ENCODE measurements at regions not wholly inside any gene's neighbourhood (a gene's known extent, or its start where the extent isn't known, plus 50 kb on each side); places are given as distances from the start of the nearest gene placed in this dataset.
"Not testable (repeated sequence)": the region's sequence is repeated elsewhere in the genome, so short reads cannot be mapped to it uniquely, and the experiment has no call there.

DNA sequence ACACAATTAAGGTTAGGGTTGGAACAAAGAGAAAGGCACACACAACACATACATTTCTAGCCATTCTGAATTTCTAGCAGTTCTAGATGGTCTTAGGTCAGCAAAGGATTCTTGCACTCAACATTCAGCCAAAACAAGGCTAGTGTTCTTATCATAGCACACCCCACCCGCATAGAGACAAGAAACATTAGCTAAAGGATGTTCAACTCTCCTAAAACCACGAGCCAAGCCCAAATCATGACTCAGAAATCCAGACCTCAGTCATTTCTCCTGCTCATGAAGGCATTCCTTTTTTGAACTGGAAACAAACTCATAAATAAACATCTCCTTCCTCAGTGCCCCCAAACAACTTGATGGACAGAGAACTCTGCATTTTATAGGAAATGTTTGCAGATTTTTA lies 293.0 kb upstream of the NOTCH2NLA start:
- not testable (repeated sequence) for DNase-seq (ENCODE audit: low read depth in 2 of 3, low spot score in 2 of 3)

GRCh38 chr1:146513754-146514153 lies 284.9 kb upstream of the NOTCH2NLA start:
- DNase-seq (ENCODE audit: low read depth in 2 of 3, low spot score in 2 of 3) = not testable (repeated sequence)

- DNase-seq (ENCODE audit: low read depth in 2 of 3, low spot score in 2 of 3) = not testable (repeated sequence)
These were observed 282.4 kb upstream of the NOTCH2NLA start for GRCh38 chr1:146511047-146511777.

DNA sequence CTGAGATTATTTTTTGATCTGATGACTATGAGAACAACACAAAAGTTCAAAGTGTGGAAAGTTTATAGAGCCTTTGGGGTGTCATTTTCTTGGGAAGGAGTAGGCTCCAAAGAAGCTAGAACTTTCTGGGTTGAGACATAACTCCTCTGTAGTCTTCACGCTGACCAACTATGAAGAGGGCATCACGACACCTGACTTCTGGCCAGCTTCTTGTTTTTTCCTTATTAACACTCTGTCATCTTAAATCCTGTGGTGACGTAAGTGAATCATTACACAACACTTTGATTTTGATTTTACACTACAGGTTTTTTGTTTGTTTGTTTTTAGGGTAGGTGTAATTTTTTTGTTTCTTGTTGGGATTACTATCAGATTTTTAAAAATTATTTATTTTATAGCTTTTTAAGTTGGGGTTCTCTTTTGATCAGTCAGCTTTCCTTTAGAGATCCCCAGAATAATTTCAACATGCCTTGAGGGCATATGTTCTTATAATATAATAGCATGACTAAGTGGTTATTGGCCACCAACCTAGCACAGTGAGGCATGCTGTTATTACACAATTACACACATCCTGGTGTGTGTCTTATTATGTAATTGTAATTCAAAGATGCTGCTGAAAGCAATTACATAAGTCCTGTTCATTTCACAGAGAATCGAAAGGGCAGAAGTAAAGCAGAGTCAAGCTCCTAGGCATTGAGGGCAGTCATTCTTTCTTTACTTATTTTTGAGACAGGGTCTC lies 281.6 kb upstream of the NOTCH2NLA start:
- not testable (repeated sequence) for DNase-seq (ENCODE audit: low read depth in 2 of 3, low spot score in 2 of 3)

DNA sequence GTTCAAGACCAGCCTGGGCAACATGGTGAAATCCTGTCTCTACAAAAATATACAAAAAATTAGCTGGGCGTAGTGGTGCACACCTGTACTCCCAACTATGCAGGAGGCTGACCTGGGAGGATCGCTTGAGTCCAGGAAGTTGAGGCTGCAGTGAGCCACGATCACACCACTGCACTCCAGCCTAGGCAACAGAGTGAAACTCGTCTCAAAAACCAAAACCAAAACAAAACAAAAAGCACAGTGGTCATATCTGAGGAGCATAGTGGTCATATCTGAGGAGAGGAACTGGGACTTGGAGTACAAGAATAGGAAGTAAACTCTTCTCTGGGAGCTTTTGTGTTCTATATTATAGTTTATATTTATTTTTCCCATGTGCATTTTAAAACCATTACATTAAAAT lies 275.3 kb upstream of the NOTCH2NLA start:
- not testable (repeated sequence) for DNase-seq (ENCODE audit: low read depth in 2 of 3, low spot score in 2 of 3)

- not testable (repeated sequence) for DNase-seq (ENCODE audit: low read depth in 2 of 3, low spot score in 2 of 3)
These were observed 258.7 kb upstream of the NOTCH2NLA start for GRCh38 chr1:146487555-146487954.

GRCh38 chr1:146487155-146487554 lies 258.3 kb upstream of the NOTCH2NLA start:
- not testable (repeated sequence) for DNase-seq (ENCODE audit: low read depth in 2 of 3, low spot score in 2 of 3)

GRCh38 chr1:146486300-146487014 lies 257.6 kb upstream of the NOTCH2NLA start:
- not testable (repeated sequence) for DNase-seq (ENCODE audit: low read depth in 2 of 3, low spot score in 2 of 3)

GRCh38 chr1:146484195-146484594 lies 255.4 kb upstream of the NOTCH2NLA start:
- DNase-seq (ENCODE audit: low read depth in 2 of 3, low spot score in 2 of 3) = not testable (repeated sequence)

GRCh38 chr1:146479188-146479587 lies 250.4 kb upstream of the NOTCH2NLA start:
- DNase-seq (ENCODE audit: low read depth in 2 of 3, low spot score in 2 of 3) = not testable (repeated sequence)

DNA sequence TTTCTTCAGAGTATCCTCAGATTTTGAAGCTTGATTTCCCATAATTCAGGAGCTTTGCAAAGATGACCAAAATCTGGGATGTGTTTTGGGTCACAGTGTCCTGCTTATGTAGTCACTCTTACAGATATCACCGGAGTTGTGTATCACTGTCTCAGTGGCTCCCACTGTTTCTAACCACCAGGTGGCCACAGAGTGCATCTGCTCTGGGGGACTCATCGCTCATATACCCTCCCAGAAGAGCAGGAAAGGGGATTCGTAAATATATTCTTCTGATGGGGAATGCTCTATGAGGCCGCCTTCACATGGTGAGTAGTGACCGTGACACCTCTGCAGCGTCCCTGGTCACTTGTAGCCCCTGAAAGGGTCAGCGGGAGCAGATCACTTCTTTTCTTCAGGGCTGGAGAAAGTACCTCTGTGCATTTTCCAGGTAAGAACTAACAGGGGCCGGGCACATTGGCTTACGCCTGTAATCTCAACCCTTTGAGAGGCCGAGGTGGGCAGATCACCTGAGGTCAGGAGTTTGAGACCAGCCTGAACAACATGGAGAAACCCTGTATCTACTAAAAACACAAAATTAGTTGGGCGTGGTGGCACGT lies 249.4 kb upstream of the NOTCH2NLA start:
- peak in 2 of 3 donors; percentile 11 to 36 for DNase-seq (ENCODE audit: low read depth in 2 of 3, low spot score in 2 of 3)

- DNase-seq (ENCODE audit: low read depth in 2 of 3, low spot score in 2 of 3) = not testable (repeated sequence)
These were observed 246.3 kb upstream of the NOTCH2NLA start for GRCh38 chr1:146475086-146475485.

GRCh38 chr1:146474216-146474615 lies 245.4 kb upstream of the NOTCH2NLA start:
- DNase-seq (ENCODE audit: low read depth in 2 of 3, low spot score in 2 of 3) = not testable (repeated sequence)

GRCh38 chr1:146472192-146472861 lies 243.5 kb upstream of the NOTCH2NLA start:
- peak; percentile 33 to 66 (median 64) for DNase-seq (ENCODE audit: low read depth in 2 of 3, low spot score in 2 of 3)

DNA sequence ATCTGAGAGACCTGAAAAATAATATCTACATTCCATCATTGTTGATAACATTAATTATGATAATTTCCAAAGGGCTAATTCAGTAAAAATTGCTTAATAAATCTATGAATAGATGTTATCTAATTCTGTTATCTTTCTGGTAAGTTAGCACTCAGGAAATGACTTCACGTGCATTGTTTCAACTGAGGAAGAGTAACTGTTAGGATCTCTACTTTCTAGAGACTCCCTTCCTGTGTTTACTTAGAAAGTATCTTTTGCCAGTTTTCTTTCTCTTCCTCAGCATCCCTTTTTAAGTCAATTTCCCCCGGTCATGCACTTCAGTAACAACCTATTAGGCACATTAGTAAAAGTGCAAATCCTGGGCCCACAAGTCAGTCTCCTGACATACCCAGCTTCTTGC lies 231.1 kb upstream of the NOTCH2NLA start:
- DNase-seq (ENCODE audit: low read depth in 2 of 3, low spot score in 2 of 3) = not testable (repeated sequence)

- DNase-seq (ENCODE audit: low read depth in 2 of 3, low spot score in 2 of 3) = not testable (repeated sequence)
These were observed 230.5 kb upstream of the NOTCH2NLA start for GRCh38 chr1:146459308-146459707.

GRCh38 chr1:146448877-146449246 lies 220.0 kb upstream of the NOTCH2NLA start:
- DNase-seq (ENCODE audit: low read depth in 2 of 3, low spot score in 2 of 3) = not testable (repeated sequence)

DNA sequence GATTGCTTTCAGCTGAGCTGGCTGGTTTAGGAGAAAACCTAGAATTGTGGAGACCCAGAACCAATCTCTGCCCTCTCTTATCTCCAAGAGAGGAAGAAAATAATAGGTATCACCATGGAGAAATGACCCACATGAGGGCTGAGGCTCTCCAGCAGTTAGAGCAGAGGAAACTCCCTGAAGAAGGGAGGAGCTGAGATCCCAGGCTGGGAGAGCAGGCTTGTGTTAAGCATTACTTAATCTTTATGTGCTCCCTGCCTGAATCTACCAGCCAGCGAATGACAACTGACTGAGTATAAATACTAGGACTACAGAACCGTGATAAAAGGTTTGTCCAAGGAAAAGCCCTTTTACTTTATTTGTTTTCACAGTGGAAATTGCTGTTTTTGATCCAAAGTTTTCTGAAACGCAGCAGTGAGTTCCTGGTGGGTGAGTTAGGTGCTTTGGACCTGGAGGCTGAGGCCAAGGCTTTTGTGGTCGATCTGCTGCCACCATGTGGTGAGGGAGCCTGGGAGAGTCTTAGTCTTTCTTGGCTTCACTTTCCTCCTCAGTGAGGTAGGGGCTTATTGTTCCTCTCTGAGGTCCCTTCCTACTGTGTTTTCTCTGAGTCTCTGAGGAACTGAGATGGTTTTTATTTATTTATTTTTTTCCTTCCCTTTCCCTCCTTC lies 219.5 kb upstream of the NOTCH2NLA start:
- DNase-seq (ENCODE audit: low read depth in 2 of 3, low spot score in 2 of 3) = not testable (repeated sequence)

DNA sequence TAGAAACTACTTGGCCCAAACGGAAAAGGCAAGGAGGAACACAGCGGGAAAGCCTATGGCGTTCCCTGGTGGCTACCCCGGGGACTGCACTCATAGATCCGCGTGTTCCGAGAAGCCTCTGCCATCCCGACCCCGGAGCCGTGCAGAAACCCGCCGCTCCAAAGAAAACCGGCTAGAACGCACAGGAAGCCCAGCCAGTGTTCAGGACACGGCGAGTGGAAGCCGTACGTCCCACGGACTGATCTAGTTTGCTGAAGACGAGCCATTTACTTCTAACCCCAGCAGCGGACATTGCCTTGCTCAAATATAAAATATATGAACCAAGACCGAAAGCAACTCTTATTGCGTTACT lies 215.0 kb upstream of the NOTCH2NLA start:
- DNase-seq (ENCODE audit: low read depth in 2 of 3, low spot score in 2 of 3) = peak; percentile 1 to 18 (median 9)
